ENCODE measurements at regions not wholly inside any gene's neighbourhood (a gene's known extent, or its start where the extent isn't known, plus 50 kb on each side); places are given as distances from the start of the nearest gene placed in this dataset.

DNA sequence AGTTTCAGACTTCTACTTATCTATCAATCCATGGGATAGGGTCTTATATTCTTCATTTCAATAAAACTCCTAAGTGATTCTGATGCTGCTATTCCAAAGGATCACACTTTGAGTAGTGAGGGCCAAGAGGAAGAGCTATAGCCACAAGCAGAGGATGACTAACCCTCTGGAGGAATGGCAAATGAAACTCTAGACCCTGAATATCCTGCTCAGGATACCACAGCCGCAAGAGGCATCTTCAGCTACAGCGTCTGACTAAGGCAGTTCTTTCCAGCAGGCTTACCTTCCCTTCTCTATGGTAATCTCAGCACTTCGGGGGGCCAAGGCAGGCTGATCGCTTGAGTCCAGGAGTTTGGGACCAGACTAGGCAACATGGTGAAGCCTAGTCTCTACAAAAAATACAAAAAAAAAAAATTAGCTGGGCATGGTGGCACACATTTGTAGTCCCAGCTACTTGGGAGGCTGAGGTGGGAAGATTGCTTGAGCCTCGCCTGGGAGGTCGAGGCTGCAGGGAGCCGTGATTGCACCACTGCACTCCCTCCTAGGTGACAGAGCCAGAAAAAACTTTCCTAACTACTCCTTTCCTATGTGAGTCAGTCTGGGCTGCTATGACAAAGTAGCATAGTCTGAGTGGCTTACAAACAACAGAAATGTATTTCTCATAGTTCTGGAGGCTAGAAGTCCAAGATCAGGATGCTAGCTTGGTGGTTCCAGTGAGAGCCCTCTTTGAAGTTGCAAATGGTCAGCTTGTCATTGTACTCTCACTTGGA is 371.9 kb downstream of the IRS1 start:
- Histone ChIP-seq H3K36me3 (ENCODE audit: control insufficient read depth, insufficient read depth, low read length) (no peaks in the 10 kb centered on the region), H3K9me3 (ENCODE audit: control insufficient read depth, low read length) (no peaks in the 10 kb centered on the region), H3K4me1 (peaks cover 16% of the 10 kb centered on the region), H3K27me3 (ENCODE audit: control insufficient read depth, insufficient read depth, low read length) (no peaks in the 10 kb centered on the region), H2AFZ (no peak overlapping the region), H3K4me2 (ENCODE audit: low read length) (no peak overlapping the region), H3K9ac (no peak overlapping the region), H3K4me3 (ENCODE audit: low read depth, low read length) (no peak overlapping the region), H3K79me2 (no peaks in the 10 kb centered on the region), H3K27ac (no peak overlapping the region)
- TF ChIP-seq, protein P1, sequence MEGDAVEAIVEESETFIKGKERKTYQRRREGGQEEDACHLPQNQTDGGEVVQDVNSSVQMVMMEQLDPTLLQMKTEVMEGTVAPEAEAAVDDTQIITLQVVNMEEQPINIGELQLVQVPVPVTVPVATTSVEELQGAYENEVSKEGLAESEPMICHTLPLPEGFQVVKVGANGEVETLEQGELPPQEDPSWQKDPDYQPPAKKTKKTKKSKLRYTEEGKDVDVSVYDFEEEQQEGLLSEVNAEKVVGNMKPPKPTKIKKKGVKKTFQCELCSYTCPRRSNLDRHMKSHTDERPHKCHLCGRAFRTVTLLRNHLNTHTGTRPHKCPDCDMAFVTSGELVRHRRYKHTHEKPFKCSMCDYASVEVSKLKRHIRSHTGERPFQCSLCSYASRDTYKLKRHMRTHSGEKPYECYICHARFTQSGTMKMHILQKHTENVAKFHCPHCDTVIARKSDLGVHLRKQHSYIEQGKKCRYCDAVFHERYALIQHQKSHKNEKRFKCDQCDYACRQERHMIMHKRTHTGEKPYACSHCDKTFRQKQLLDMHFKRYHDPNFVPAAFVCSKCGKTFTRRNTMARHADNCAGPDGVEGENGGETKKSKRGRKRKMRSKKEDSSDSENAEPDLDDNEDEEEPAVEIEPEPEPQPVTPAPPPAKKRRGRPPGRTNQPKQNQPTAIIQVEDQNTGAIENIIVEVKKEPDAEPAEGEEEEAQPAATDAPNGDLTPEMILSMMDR (IDR thresholded peaks at IDR 0.05): no peak

DNA sequence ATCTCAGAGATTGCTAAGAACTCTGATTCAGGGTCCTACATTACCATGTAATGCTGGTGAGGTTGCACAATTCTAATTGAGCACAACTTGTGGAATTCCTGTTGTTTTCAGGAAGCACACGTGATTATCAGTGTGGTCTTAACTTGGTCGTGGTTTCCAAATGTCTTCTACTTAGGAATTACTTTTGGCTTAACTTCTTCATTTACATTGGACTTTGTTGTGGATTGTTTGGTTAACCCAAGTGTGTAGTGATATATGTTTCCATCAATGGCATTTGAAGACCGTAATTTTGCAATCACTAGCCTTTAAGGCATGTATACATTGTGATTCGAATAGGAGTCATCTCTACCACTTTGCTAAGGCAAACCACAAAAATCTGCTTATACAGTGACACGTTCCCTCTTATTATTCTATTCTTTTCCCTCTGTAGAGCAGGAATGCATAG is 373.3 kb downstream of the IRS1 start:
- H3K9ac ChIP-seq: no peak overlapping the region
- no peak overlapping the region for H3K27ac ChIP-seq
- H3K4me2 ChIP-seq (ENCODE audit: low read length): no peak overlapping the region
- no peaks in the 10 kb centered on the region for H3K27me3 ChIP-seq (ENCODE audit: control insufficient read depth, insufficient read depth, low read length)
- H3K9me3 ChIP-seq (ENCODE audit: control insufficient read depth, low read length): no peaks in the 10 kb centered on the region
- H2AFZ ChIP-seq: no peak overlapping the region
- H3K36me3 ChIP-seq (ENCODE audit: control insufficient read depth, insufficient read depth, low read length): no peaks in the 10 kb centered on the region
- peaks cover 16% of the 10 kb centered on the region for H3K4me1 ChIP-seq
- no peaks in the 10 kb centered on the region for H3K79me2 ChIP-seq
- H3K4me3 ChIP-seq (ENCODE audit: low read depth, low read length): no peak overlapping the region
- TF ChIP-seq, protein P1 (IDR thresholded peaks at IDR 0.05): no peak

DNA sequence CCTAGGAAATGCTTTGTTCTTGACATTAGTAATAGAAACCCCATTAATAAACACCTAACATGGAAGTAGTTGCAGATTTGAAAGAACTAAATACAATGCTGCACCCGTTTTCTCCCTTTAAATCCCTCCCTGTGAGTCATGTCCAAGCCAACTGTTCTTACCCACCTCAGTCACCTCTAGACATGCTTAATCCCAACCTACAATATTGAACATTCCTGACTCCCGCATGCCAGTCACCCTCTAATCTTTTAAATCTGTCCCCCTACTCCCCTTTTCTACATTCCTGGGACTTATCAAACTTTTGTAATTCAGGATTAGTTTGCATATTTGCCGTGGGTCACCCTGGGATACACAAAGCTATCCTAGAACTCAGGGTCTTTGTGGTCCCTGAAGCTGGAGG is 374.6 kb downstream of the IRS1 start:
- no peaks in the 10 kb centered on the region for H3K9me3 ChIP-seq (ENCODE audit: control insufficient read depth, low read length)
- H3K79me2 ChIP-seq: no peaks in the 10 kb centered on the region
- no peak overlapping the region for H3K9ac ChIP-seq
- TF ChIP-seq, protein P1 (IDR thresholded peaks at IDR 0.05): no peak
- no peaks in the 10 kb centered on the region for H3K36me3 ChIP-seq (ENCODE audit: control insufficient read depth, insufficient read depth, low read length)
- no peak overlapping the region for H3K4me3 ChIP-seq (ENCODE audit: low read depth, low read length)
- no peak overlapping the region for H3K4me2 ChIP-seq (ENCODE audit: low read length)
- H3K27ac ChIP-seq: no peak overlapping the region
- H3K4me1 ChIP-seq: peaks cover 16% of the 10 kb centered on the region
- peak overlapping the region; percentile 35 for H2AFZ ChIP-seq
- no peaks in the 10 kb centered on the region for H3K27me3 ChIP-seq (ENCODE audit: control insufficient read depth, insufficient read depth, low read length)

DNA sequence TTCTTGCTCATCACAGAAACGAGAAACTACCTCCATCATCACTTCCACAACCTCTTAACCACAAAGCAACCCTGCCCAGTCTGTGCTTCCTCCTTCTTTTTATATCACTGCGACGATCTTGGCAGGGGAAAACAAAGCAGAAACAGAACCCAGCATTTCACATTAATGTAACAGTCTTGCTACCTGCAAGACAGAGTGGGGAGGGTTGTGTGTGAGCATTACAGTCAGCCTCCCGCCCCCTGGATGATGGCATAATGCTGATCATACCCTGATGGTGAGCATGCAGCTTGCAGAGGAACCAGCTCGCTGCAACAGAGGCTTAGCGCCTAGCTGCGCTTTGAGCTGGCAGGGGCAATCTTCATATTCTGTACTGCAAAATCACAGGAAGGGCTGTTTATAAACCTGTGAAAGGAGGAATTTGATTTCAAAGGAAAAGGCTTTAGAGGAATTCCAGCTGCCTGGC is 376.1 kb downstream of the IRS1 start:
- H3K4me2 ChIP-seq (ENCODE audit: low read length): peak overlapping the region; percentile 22
- peaks cover 16% of the 10 kb centered on the region for H3K4me1 ChIP-seq
- H3K36me3 ChIP-seq (ENCODE audit: control insufficient read depth, insufficient read depth, low read length): no peaks in the 10 kb centered on the region
- no peaks in the 10 kb centered on the region for H3K9me3 ChIP-seq (ENCODE audit: control insufficient read depth, low read length)
- H3K9ac ChIP-seq: no peak overlapping the region
- no peak overlapping the region for H3K27ac ChIP-seq
- H3K79me2 ChIP-seq: no peaks in the 10 kb centered on the region
- H3K27me3 ChIP-seq (ENCODE audit: control insufficient read depth, insufficient read depth, low read length): no peaks in the 10 kb centered on the region
- peak overlapping the region; percentile 11 for H3K4me3 ChIP-seq (ENCODE audit: low read depth, low read length)
- TF ChIP-seq, protein P1 (IDR thresholded peaks at IDR 0.05): no peak
- peak overlapping the region; percentile 38 for H2AFZ ChIP-seq

DNA sequence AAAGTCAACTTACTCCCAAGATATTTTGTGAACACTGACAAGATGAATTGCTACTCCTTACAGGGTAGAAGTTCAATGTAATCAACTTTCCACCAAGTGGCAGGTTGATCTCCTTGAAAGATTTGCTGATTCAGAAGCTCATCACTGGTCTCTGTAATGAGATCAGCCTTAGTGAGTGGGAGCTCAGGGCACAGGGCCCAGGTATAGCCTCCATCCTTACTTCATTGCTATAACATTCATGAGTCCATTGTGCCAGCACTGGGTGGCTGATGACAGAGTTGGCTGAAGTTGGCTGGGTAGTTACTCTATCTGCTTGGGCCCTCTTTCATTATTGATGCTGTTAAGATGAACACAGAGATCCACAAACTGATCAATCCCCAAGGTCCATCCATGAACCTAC is 379.0 kb downstream of the IRS1 start:
- H3K9ac ChIP-seq: no peak overlapping the region
- H3K79me2 ChIP-seq: no peaks in the 10 kb centered on the region
- no peak overlapping the region for H3K4me3 ChIP-seq (ENCODE audit: low read depth, low read length)
- no peaks in the 10 kb centered on the region for H3K9me3 ChIP-seq (ENCODE audit: control insufficient read depth, low read length)
- H3K36me3 ChIP-seq (ENCODE audit: control insufficient read depth, insufficient read depth, low read length): no peaks in the 10 kb centered on the region
- no peak overlapping the region for H3K4me2 ChIP-seq (ENCODE audit: low read length)
- H3K27me3 ChIP-seq (ENCODE audit: control insufficient read depth, insufficient read depth, low read length): no peaks in the 10 kb centered on the region
- no peak overlapping the region for H3K27ac ChIP-seq
- TF ChIP-seq, protein P1 (IDR thresholded peaks at IDR 0.05): no peak
- H2AFZ ChIP-seq: no peak overlapping the region
- peaks cover 16% of the 10 kb centered on the region for H3K4me1 ChIP-seq
